ENCODE measurements at regions not wholly inside any gene's neighbourhood (a gene's known extent, or its start where the extent isn't known, plus 50 kb on each side); places are given as distances from the start of the nearest gene placed in this dataset.
"Not testable (repeated sequence)": the region's sequence is repeated elsewhere in the genome, so short reads cannot be mapped to it uniquely, and the experiment has no call there.

DNA sequence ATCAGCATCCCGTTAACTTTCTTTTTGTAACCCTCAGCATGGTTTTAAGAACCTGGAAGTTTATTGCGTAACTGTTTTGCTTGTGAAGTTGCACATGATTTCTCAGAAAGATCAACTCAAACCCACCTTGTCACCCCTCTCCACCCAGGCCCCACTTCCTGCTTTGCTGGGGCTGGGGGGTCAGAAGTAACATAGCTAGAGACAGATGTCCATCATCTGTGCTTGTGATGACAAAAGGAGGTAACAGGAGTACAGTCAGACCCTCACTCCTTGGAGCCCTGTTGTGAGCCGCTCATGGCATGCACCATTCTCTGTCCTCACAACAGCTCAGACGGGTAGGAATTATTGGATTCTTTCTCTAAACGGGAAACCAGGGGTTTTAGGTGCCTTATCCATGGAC lies 172.7 kb upstream of the PLGLB2 start:
- dilution Hi-C loops (cut with MboI; ENCODE audit: extremely low pct_ligation_motif_present, low sequenced_read_pairs); H3K9me1 ChIP-seq (ENCODE audit: control insufficient read depth, extremely low read depth, insufficient read depth, low read length); H2AFZ ChIP-seq (ENCODE audit: control insufficient read depth, low read length); H3K9me3 ChIP-seq (ENCODE audit: control insufficient read depth, low read depth, low read length); H3K9ac ChIP-seq (ENCODE audit: control insufficient read depth, extremely low read depth, insufficient read depth, low read length); FAIRE-seq; H3K36me3 ChIP-seq (ENCODE audit: control insufficient read depth in 2 of 2, extremely low read depth in 1 of 2, insufficient read depth in 2 of 2, low read length in 2 of 2); H3K27me3 ChIP-seq (ENCODE audit: control insufficient read depth, extremely low read depth, insufficient read depth, low read length); DNase-seq (ENCODE audit: low read depth, low spot score); H3K4me2 ChIP-seq (ENCODE audit: control insufficient read depth, extremely low read depth, insufficient read depth, low read depth, low read length); H3K27ac ChIP-seq (ENCODE audit: control insufficient read depth, insufficient read depth, low read length); H3K4me3 ChIP-seq (ENCODE audit: control insufficient read depth in 2 of 3, extremely low read depth in 1 of 3, insufficient read depth in 2 of 3, low read depth in 1 of 3, low read length in 3 of 3); H3K79me2 ChIP-seq (ENCODE audit: control insufficient read depth, insufficient read depth, low read length); H4K20me1 ChIP-seq (ENCODE audit: control insufficient read depth, extremely low read depth, insufficient read depth, low read length); H3K4me1 ChIP-seq (ENCODE audit: control insufficient read depth, extremely low read depth, insufficient read depth, low read length): not testable (repeated sequence)

DNA sequence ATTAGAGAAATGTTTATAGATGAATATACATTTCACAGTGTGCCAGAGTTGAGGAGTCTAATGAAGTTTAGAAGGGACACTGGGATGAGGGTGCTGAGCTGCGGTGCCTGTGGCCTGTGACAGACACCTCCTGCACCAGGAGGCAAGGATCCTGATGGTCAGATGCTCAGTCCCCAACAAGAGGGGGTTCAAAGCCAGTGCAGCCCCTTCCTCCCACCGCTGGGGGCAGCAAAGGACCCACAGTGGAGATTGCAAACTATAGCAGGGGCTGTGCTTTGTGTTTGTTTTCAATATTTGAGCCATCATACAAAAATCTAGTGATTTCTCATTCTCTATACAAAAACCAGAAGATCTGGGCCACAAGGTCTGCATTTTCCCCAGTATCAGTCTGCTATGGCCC lies 170.5 kb upstream of the PLGLB2 start:
- H3K36me3 ChIP-seq (ENCODE audit: control insufficient read depth in 2 of 2, extremely low read depth in 1 of 2, insufficient read depth in 2 of 2, low read length in 2 of 2); H3K9ac ChIP-seq (ENCODE audit: control insufficient read depth, extremely low read depth, insufficient read depth, low read length); H2AFZ ChIP-seq (ENCODE audit: control insufficient read depth, low read length); H4K20me1 ChIP-seq (ENCODE audit: control insufficient read depth, extremely low read depth, insufficient read depth, low read length); H3K9me1 ChIP-seq (ENCODE audit: control insufficient read depth, extremely low read depth, insufficient read depth, low read length); H3K27ac ChIP-seq (ENCODE audit: control insufficient read depth, insufficient read depth, low read length); H3K4me1 ChIP-seq (ENCODE audit: control insufficient read depth, extremely low read depth, insufficient read depth, low read length); H3K27me3 ChIP-seq (ENCODE audit: control insufficient read depth, extremely low read depth, insufficient read depth, low read length); H3K79me2 ChIP-seq (ENCODE audit: control insufficient read depth, insufficient read depth, low read length); FAIRE-seq; H3K4me3 ChIP-seq (ENCODE audit: control insufficient read depth in 2 of 3, extremely low read depth in 1 of 3, insufficient read depth in 2 of 3, low read depth in 1 of 3, low read length in 3 of 3); H3K4me2 ChIP-seq (ENCODE audit: control insufficient read depth, extremely low read depth, insufficient read depth, low read depth, low read length); dilution Hi-C loops (cut with MboI; ENCODE audit: extremely low pct_ligation_motif_present, low sequenced_read_pairs); H3K9me3 ChIP-seq (ENCODE audit: control insufficient read depth, low read depth, low read length); DNase-seq (ENCODE audit: low read depth, low spot score): not testable (repeated sequence)

DNA sequence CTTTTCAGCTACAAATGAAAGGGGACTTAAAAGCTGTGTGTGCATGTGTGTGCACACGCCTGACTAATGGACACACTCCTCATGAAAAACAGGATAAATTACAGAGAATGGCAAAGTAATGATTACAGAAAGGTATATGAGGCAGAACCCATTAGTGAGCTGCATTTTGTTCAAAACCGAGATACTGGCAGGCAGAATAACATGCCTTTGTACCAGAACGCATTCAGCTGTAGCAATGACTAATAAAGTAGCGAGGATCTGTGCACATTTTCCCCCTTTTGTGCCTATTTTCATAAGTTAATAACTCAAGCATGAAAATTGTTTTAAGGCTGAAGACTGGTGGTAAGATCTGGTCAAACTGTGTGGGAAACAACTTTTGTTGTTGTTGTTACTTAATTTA lies 165.7 kb upstream of the PLGLB2 start:
- H3K4me2 ChIP-seq (ENCODE audit: control insufficient read depth, extremely low read depth, insufficient read depth, low read depth, low read length); H4K20me1 ChIP-seq (ENCODE audit: control insufficient read depth, extremely low read depth, insufficient read depth, low read length); H3K9me3 ChIP-seq (ENCODE audit: control insufficient read depth, low read depth, low read length); H3K27me3 ChIP-seq (ENCODE audit: control insufficient read depth, extremely low read depth, insufficient read depth, low read length); H3K36me3 ChIP-seq (ENCODE audit: control insufficient read depth in 2 of 2, extremely low read depth in 1 of 2, insufficient read depth in 2 of 2, low read length in 2 of 2); H3K4me1 ChIP-seq (ENCODE audit: control insufficient read depth, extremely low read depth, insufficient read depth, low read length); DNase-seq (ENCODE audit: low read depth, low spot score); dilution Hi-C loops (cut with MboI; ENCODE audit: extremely low pct_ligation_motif_present, low sequenced_read_pairs); H3K9me1 ChIP-seq (ENCODE audit: control insufficient read depth, extremely low read depth, insufficient read depth, low read length); H3K27ac ChIP-seq (ENCODE audit: control insufficient read depth, insufficient read depth, low read length); FAIRE-seq; H3K4me3 ChIP-seq (ENCODE audit: control insufficient read depth in 2 of 3, extremely low read depth in 1 of 3, insufficient read depth in 2 of 3, low read depth in 1 of 3, low read length in 3 of 3); H3K9ac ChIP-seq (ENCODE audit: control insufficient read depth, extremely low read depth, insufficient read depth, low read length); H2AFZ ChIP-seq (ENCODE audit: control insufficient read depth, low read length); H3K79me2 ChIP-seq (ENCODE audit: control insufficient read depth, insufficient read depth, low read length): not testable (repeated sequence)

- H3K79me2 ChIP-seq (ENCODE audit: control insufficient read depth, insufficient read depth, low read length); H3K4me2 ChIP-seq (ENCODE audit: control insufficient read depth, extremely low read depth, insufficient read depth, low read depth, low read length); H4K20me1 ChIP-seq (ENCODE audit: control insufficient read depth, extremely low read depth, insufficient read depth, low read length); H3K27ac ChIP-seq (ENCODE audit: control insufficient read depth, insufficient read depth, low read length); H3K9me3 ChIP-seq (ENCODE audit: control insufficient read depth, low read depth, low read length); H3K36me3 ChIP-seq (ENCODE audit: control insufficient read depth in 2 of 2, extremely low read depth in 1 of 2, insufficient read depth in 2 of 2, low read length in 2 of 2); H3K4me3 ChIP-seq (ENCODE audit: control insufficient read depth in 2 of 3, extremely low read depth in 1 of 3, insufficient read depth in 2 of 3, low read depth in 1 of 3, low read length in 3 of 3); H3K9ac ChIP-seq (ENCODE audit: control insufficient read depth, extremely low read depth, insufficient read depth, low read length); FAIRE-seq; dilution Hi-C loops (cut with MboI; ENCODE audit: extremely low pct_ligation_motif_present, low sequenced_read_pairs); H3K27me3 ChIP-seq (ENCODE audit: control insufficient read depth, extremely low read depth, insufficient read depth, low read length); DNase-seq (ENCODE audit: low read depth, low spot score); H3K9me1 ChIP-seq (ENCODE audit: control insufficient read depth, extremely low read depth, insufficient read depth, low read length); H3K4me1 ChIP-seq (ENCODE audit: control insufficient read depth, extremely low read depth, insufficient read depth, low read length); H2AFZ ChIP-seq (ENCODE audit: control insufficient read depth, low read length): not testable (repeated sequence)
Observed at GRCh38 chr2:87582579-87582978, 165.3 kb upstream of the PLGLB2 start.

GRCh38 chr2:87583370-87583769 lies 164.5 kb upstream of the PLGLB2 start:
- H3K9ac ChIP-seq (ENCODE audit: control insufficient read depth, extremely low read depth, insufficient read depth, low read length); H3K9me3 ChIP-seq (ENCODE audit: control insufficient read depth, low read depth, low read length); H2AFZ ChIP-seq (ENCODE audit: control insufficient read depth, low read length); DNase-seq (ENCODE audit: low read depth, low spot score); H3K27me3 ChIP-seq (ENCODE audit: control insufficient read depth, extremely low read depth, insufficient read depth, low read length); H3K4me3 ChIP-seq (ENCODE audit: control insufficient read depth in 2 of 3, extremely low read depth in 1 of 3, insufficient read depth in 2 of 3, low read depth in 1 of 3, low read length in 3 of 3); H3K4me2 ChIP-seq (ENCODE audit: control insufficient read depth, extremely low read depth, insufficient read depth, low read depth, low read length); H3K4me1 ChIP-seq (ENCODE audit: control insufficient read depth, extremely low read depth, insufficient read depth, low read length); H3K36me3 ChIP-seq (ENCODE audit: control insufficient read depth in 2 of 2, extremely low read depth in 1 of 2, insufficient read depth in 2 of 2, low read length in 2 of 2); FAIRE-seq; H3K9me1 ChIP-seq (ENCODE audit: control insufficient read depth, extremely low read depth, insufficient read depth, low read length); H3K79me2 ChIP-seq (ENCODE audit: control insufficient read depth, insufficient read depth, low read length); dilution Hi-C loops (cut with MboI; ENCODE audit: extremely low pct_ligation_motif_present, low sequenced_read_pairs); H3K27ac ChIP-seq (ENCODE audit: control insufficient read depth, insufficient read depth, low read length); H4K20me1 ChIP-seq (ENCODE audit: control insufficient read depth, extremely low read depth, insufficient read depth, low read length): not testable (repeated sequence)
